ENCODE measurements at regions not wholly inside any gene's neighbourhood (a gene's known extent, or its start where the extent isn't known, plus 50 kb on each side); places are given as distances from the start of the nearest gene placed in this dataset.

DNA sequence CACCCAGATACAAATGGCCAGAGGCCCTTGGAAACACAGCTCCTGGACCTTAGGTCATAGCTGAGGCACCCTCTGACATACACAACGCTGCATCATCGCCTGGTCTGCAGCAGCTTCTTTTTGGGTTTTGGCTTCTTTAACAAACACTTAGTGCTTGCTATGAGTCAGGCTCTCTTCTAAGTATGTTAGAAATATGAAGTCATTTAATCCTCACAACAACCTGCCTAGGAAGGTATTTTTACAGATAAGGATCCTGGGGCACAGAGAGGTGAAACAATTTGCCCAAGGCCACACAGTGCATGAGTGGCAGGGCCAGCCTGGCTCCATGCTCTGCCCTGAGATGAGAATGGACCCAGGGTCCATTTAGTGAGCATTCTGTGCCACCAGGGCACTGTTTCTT is 96.6 kb downstream of the TMEM17 start:
- TF ChIP-seq POLR2A (IDR thresholded peaks at IDR 0.05) = no peak
- TF ChIP-seq, protein P1, sequence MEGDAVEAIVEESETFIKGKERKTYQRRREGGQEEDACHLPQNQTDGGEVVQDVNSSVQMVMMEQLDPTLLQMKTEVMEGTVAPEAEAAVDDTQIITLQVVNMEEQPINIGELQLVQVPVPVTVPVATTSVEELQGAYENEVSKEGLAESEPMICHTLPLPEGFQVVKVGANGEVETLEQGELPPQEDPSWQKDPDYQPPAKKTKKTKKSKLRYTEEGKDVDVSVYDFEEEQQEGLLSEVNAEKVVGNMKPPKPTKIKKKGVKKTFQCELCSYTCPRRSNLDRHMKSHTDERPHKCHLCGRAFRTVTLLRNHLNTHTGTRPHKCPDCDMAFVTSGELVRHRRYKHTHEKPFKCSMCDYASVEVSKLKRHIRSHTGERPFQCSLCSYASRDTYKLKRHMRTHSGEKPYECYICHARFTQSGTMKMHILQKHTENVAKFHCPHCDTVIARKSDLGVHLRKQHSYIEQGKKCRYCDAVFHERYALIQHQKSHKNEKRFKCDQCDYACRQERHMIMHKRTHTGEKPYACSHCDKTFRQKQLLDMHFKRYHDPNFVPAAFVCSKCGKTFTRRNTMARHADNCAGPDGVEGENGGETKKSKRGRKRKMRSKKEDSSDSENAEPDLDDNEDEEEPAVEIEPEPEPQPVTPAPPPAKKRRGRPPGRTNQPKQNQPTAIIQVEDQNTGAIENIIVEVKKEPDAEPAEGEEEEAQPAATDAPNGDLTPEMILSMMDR (IDR thresholded peaks at IDR 0.05) = no peak
